Esophagus (tissue), 2 donors: ENCODE measurements at regions not wholly inside any gene's neighbourhood (a gene's known extent, or its start where the extent isn't known, plus 50 kb on each side); places are given as distances from the start of the nearest gene placed in this dataset.

Experiments
- H3K27ac ChIP-seq, 2 donors: one replicate each; pipeline ENCODE4 v1.5.1; 2013; ENCODE audit warnings: low read depth in 2 of 2, mild to moderate bottlenecking in 2 of 2, inconsistent platforms in 1 of 2, low read length in 1 of 2, moderate library complexity in 1 of 2
- H3K27me3 ChIP-seq, 2 donors: one replicate each; pipeline ENCODE4 v1.6.1; 2013; ENCODE audit warnings: low read length in 2 of 2, control low read depth in 1 of 2, mild to moderate bottlenecking in 1 of 2; ENCODE audit not compliant: insufficient read depth in 2 of 2, control insufficient read depth in 1 of 2
- H3K36me3 ChIP-seq, 2 donors: one replicate each; pipeline ENCODE4 v1.6.1; 2013; ENCODE audit warnings: low read length in 1 of 2; ENCODE audit not compliant: control insufficient read depth in 2 of 2, insufficient read depth in 2 of 2
- H3K4me1 ChIP-seq, 2 donors: one replicate each; pipeline ENCODE4 v1.6.1; 2013; ENCODE audit warnings: low read length in 1 of 2; ENCODE audit not compliant: control insufficient read depth in 2 of 2, insufficient read depth in 2 of 2
- H3K4me3 ChIP-seq, 2 donors: one replicate each; pipeline ENCODE4 v1.5.1; 2013; ENCODE audit warnings: low read length in 2 of 2, mild to moderate bottlenecking in 2 of 2, low read depth in 1 of 2, moderate library complexity in 1 of 2
- H3K9me3 ChIP-seq, 2 donors: one replicate each; pipeline ENCODE4 v1.6.1; 2013; ENCODE audit warnings: mild to moderate bottlenecking in 2 of 2, low read depth in 1 of 2, low read length in 1 of 2, moderate library complexity in 1 of 2; ENCODE audit not compliant: control insufficient read depth in 2 of 2, insufficient read depth in 1 of 2
- WGBS, 2 donors: extraction: QIAGEN DNeasy Blood & Tissue Kit; methylation state at CpG; one replicate each; pipeline ENCODE4 v1.1.7; 2013; 5-methylcytosine and 5-hydroxymethylcytosine counted together
- donor health status: healthy with polysubstance abuse.
- donor health status: Bipolar disorder and iron deficiency.

GRCh38 chr17:71361656-71362450 lies 759.0 kb upstream of the SOX9 start:
- Histone ChIP-seq H3K27me3 (no peaks in the 10 kb centered on the region), H3K27ac (no peak overlapping the region), H3K4me3 (no peak overlapping the region), H3K9me3 (no peaks in the 10 kb centered on the region), H3K36me3 (no peaks in the 10 kb centered on the region), H3K4me1 (no peaks in the 10 kb centered on the region)
- 40 to 54% methylated on average over 7 of the region's 7 CpGs for WGBS, 2 donors

DNA sequence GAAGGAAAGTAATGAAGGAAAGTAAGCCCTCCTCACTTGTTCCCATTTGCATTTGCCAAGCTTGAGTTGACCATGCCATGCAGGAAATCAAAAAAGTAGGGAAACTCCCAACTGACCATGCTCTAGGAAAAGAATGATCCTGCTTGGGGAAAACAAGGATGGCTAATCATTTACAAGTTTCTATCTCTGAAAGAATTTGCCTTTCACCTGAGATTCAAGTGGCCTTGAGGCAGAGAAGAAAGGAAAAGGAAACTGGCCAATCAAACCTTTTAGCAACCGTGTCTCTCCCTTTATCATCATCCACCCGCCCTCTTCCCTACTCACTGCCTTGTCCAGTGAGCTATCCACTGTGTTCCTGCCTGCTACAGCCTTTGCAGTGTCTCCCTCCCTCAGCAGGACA lies 757.2 kb upstream of the SOX9 start:
- WGBS, 2 donors = 32 to 59% methylated on average over 2 of the region's 2 CpGs

DNA sequence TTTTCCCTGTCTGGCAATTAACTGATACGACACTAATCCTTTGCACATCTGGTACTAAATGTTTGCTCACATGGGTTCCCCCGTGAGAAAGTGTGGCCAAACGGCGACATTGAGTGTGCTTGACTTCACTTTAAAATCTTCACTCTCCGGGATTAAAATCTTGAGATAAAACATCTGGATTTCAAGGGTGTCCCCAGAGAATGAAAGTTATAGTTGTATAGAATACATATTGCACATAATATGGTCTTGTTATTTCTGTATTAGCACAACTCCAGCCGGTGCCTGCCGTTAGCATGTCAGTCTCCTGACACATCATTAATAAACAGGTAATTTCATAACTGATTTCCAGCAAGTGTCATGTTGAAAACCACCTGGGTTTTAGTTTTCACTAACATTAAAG lies 749.0 kb upstream of the SOX9 start:
- 70 to 74% methylated on average over 7 of the region's 7 CpGs for WGBS, 2 donors
- no peaks in the 10 kb centered on the region for H3K9me3 ChIP-seq
- H3K27me3 ChIP-seq = no peaks in the 10 kb centered on the region
- no peak overlapping the region for H3K4me3 ChIP-seq
- no peak overlapping the region for H3K27ac ChIP-seq
- H3K4me1 ChIP-seq = no peaks in the 10 kb centered on the region
- no peaks in the 10 kb centered on the region for H3K36me3 ChIP-seq

More for the DNA sequence above, 757.2 kb upstream of the SOX9 start:
- Histone ChIP-seq H3K9me3 (no peaks in the 10 kb centered on the region), H3K4me3 (no peak overlapping the region), H3K27ac (no peak overlapping the region), H3K36me3 (no peaks in the 10 kb centered on the region), H3K27me3 (no peaks in the 10 kb centered on the region), H3K4me1 (no peaks in the 10 kb centered on the region)

DNA sequence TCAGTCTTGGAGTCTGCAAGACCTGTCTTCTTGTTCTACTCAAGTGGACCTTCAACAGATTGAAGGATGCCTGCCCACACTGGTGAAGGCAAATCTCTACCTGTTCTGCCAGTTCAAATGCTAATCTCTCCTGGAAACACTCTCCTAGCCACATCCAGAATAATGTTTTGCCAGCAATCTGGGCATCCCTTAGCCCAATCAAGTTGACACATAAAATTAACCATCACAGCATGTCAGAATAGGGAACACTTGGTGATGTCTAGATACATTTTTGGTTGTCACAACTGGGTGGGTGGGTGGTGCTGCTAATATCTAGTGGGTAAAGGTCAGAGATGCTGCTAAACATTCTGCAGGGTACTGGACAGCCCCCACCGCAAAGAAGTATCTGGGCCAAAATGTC lies 744.9 kb upstream of the SOX9 start:
- Histone ChIP-seq H3K4me3 (no peak overlapping the region), H3K36me3 (no peaks in the 10 kb centered on the region), H3K27ac (no peak overlapping the region), H3K9me3 (no peaks in the 10 kb centered on the region), H3K27me3 (no peaks in the 10 kb centered on the region), H3K4me1 (no peaks in the 10 kb centered on the region)
- 90 to 95% methylated on average over 1 of the region's 1 CpG for WGBS, 2 donors

DNA sequence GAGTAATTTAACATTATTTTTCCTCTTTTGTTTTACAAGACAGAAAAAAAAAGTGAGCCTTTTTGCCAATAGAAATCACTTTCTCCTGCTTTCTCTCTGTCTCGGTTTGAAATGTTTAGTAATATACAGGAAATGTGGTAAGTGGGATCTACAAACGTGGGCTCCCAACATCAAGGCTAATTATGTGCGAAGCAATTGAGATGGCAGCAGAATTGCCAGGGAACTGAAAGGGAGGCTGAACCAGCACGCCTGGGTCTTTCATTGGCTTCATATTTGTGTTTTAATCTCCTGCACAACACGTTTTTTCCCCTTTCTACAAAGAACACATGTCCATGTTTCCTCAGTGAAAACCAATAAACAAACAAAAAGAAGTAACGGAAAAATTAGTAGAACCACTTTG lies 743.9 kb upstream of the SOX9 start:
- H3K27ac ChIP-seq = no peak overlapping the region
- no peaks in the 10 kb centered on the region for H3K4me1 ChIP-seq
- 62 to 63% methylated on average over 6 of the region's 6 CpGs for WGBS, 2 donors
- H3K9me3 ChIP-seq = no peaks in the 10 kb centered on the region
- H3K4me3 ChIP-seq = no peak overlapping the region
- no peaks in the 10 kb centered on the region for H3K36me3 ChIP-seq
- no peaks in the 10 kb centered on the region for H3K27me3 ChIP-seq

DNA sequence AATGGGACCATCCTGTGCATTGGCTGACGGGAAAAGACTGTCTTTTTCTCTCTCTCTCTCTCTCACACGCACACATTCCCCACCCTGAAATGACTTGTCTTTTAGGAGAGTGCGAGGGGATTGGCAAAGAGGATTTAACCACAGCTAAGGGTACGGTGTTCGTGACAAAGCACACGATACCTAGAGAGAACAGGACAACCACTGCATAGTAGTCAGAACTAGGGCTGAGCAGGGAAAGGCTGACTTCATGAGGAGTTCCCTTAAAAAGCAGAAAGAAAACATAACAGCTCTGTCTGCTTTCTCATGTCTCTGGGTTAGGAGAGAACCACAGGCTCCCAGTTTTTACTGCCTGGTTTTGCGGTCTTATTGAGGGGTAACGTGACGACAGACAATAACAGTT lies 742.8 kb upstream of the SOX9 start:
- 89% methylated on average over 9 of the region's 9 CpGs for WGBS, 2 donors
- Histone ChIP-seq H3K9me3 (no peaks in the 10 kb centered on the region), H3K27me3 (no peaks in the 10 kb centered on the region), H3K27ac (no peak overlapping the region), H3K4me3 (no peak overlapping the region), H3K4me1 (no peaks in the 10 kb centered on the region), H3K36me3 (no peaks in the 10 kb centered on the region)

DNA sequence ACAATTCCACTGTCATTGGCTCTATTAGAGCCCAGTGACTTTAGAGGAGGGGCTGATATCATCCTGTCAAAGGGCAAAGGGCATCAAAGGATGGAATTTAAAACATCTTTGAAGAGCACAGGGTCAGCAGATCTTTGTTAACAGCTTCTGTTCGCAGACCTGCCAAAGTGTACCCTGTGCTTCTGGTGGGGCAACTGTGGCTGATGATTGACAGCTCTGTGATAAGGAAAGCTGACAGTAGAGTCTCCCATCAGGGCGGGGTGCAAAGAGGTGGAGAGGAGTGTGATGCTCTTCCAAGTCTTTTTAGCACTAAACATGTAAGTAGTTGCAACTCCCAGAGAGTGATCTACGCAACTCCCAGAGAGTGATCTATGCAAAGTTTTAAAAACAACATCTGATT lies 742.1 kb upstream of the SOX9 start:
- Histone ChIP-seq H3K9me3 (no peaks in the 10 kb centered on the region), H3K27ac (no peak overlapping the region), H3K27me3 (no peaks in the 10 kb centered on the region), H3K4me1 (no peaks in the 10 kb centered on the region), H3K4me3 (no peak overlapping the region), H3K36me3 (no peaks in the 10 kb centered on the region)
- WGBS, 2 donors = 75 to 78% methylated on average over 3 of the region's 3 CpGs

DNA sequence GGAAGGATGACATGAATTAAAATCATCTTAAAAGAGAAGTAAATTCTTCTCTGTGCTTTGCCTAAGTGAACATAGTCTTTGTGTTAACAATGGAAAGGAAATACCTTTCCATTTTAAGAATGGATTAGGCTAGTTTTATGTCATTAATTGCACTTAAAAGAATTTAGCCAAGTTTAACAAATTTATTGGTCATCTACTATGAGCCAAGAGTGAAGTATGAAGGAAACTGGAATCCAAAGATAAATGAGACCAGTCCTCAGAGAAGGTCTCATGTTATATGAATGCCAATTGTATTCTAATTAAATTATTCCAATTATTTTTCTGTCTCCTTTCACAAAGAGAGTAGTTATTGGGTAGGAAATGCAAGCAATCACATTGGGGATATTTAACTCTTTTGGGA lies 741.3 kb upstream of the SOX9 start:
- no peaks in the 10 kb centered on the region for H3K4me1 ChIP-seq
- no peak overlapping the region for H3K4me3 ChIP-seq
- no peak overlapping the region for H3K27ac ChIP-seq
- no peaks in the 10 kb centered on the region for H3K36me3 ChIP-seq
- no peaks in the 10 kb centered on the region for H3K9me3 ChIP-seq
- H3K27me3 ChIP-seq = no peaks in the 10 kb centered on the region

GRCh38 chr17:71380535-71380934 lies 740.3 kb upstream of the SOX9 start:
- 71 to 74% methylated on average over 3 of the region's 3 CpGs for WGBS, 2 donors
- no peak overlapping the region for H3K27ac ChIP-seq
- H3K27me3 ChIP-seq = no peaks in the 10 kb centered on the region
- H3K36me3 ChIP-seq = no peaks in the 10 kb centered on the region
- no peak overlapping the region for H3K4me3 ChIP-seq
- no peaks in the 10 kb centered on the region for H3K4me1 ChIP-seq
- H3K9me3 ChIP-seq = no peaks in the 10 kb centered on the region

- Histone ChIP-seq H3K36me3 (no peaks in the 10 kb centered on the region), H3K4me1 (no peaks in the 10 kb centered on the region), H3K27me3 (no peaks in the 10 kb centered on the region), H3K4me3 (no peak overlapping the region), H3K27ac (no peak overlapping the region), H3K9me3 (no peaks in the 10 kb centered on the region)
- 75 to 82% methylated on average over 2 of the region's 2 CpGs for WGBS, 2 donors
These were observed 739.9 kb upstream of the SOX9 start for GRCh38 chr17:71380936-71381335.
